H9 (cell line): ENCODE measurements at regions not wholly inside any gene's neighbourhood (a gene's known extent, or its start where the extent isn't known, plus 50 kb on each side); places are given as distances from the start of the nearest gene placed in this dataset.

Experiments used
- DNase-seq: peaks from one replicate; pipeline ENCODE4 v3.0.0-alpha.2; 2017
- H2AFZ ChIP-seq: one replicate; pipeline ENCODE4 v1.6.1; 2013; ENCODE audit warnings: mild to moderate bottlenecking, low read length, control low read depth, moderate library complexity
- H2AK5ac ChIP-seq: 2 replicates; pipeline ENCODE4 v1.6.1; 2013; ENCODE audit warnings: low read length, control low read depth, mixed read lengths; ENCODE audit not compliant: insufficient read length
- H2BK120ac ChIP-seq: one replicate; pipeline ENCODE4 v1.6.1; 2013; ENCODE audit warnings: low read depth, mild to moderate bottlenecking, low read length, control low read depth, inconsistent platforms; ENCODE audit not compliant: poor library complexity, severe bottlenecking
- H2BK12ac ChIP-seq: 2 replicates; pipeline ENCODE4 v1.6.1; 2013; ENCODE audit warnings: low read length, control low read depth, mixed read lengths, low read depth; ENCODE audit not compliant: insufficient read length
- H2BK15ac ChIP-seq: 2 replicates; pipeline ENCODE4 v1.6.1; 2013; ENCODE audit warnings: low read depth, low read length, control low read depth
- H2BK20ac ChIP-seq: one replicate; pipeline ENCODE4 v1.6.1; 2013; ENCODE audit warnings: low read depth, mild to moderate bottlenecking, low read length, control low read depth, inconsistent platforms; ENCODE audit not compliant: poor library complexity, severe bottlenecking
- H2BK5ac ChIP-seq: 2 replicates; pipeline ENCODE4 v1.6.1; 2013; ENCODE audit warnings: low read length, control low read depth, mixed read lengths; ENCODE audit not compliant: insufficient read length
- H3K14ac ChIP-seq: 2 replicates; pipeline ENCODE4 v1.6.1; 2013; ENCODE audit warnings: low read length, control low read depth; ENCODE audit not compliant: insufficient read depth
- H3K18ac ChIP-seq: 2 replicates; pipeline ENCODE4 v1.6.1; 2013; ENCODE audit warnings: low read depth, mild to moderate bottlenecking, mixed read lengths, low read length, control low read depth; ENCODE audit not compliant: insufficient read length
- H3K23ac ChIP-seq: 2 replicates; pipeline ENCODE4 v1.6.1; 2013; ENCODE audit warnings: low read length, control low read depth, mixed read lengths, low read depth; ENCODE audit not compliant: insufficient read length
- H3K23me2 ChIP-seq: 2 replicates; pipeline ENCODE4 v1.6.1; 2013; ENCODE audit warnings: low read depth, mild to moderate bottlenecking, mixed read lengths, low read length, control low read depth; ENCODE audit not compliant: insufficient read length, poor library complexity, severe bottlenecking
- H3K27ac ChIP-seq: 2 replicates; pipeline ENCODE4 v1.5.1; 2013; ENCODE audit warnings: low read length, control low read depth, mixed read lengths, low read depth; ENCODE audit not compliant: insufficient read length
- H3K27me3 ChIP-seq: 2 replicates; pipeline ENCODE4 v1.6.1; 2013; ENCODE audit warnings: low read length, control low read depth, inconsistent platforms; ENCODE audit not compliant: insufficient read depth
- H3K4ac ChIP-seq: 2 replicates; pipeline ENCODE4 v1.6.1; 2013; ENCODE audit warnings: low read depth, mild to moderate bottlenecking, control low read depth, inconsistent platforms, low read length, moderate library complexity
- H3K4me1 ChIP-seq: 2 replicates; pipeline ENCODE4 v1.6.1; 2013; ENCODE audit warnings: low read length, control low read depth, inconsistent platforms; ENCODE audit not compliant: insufficient read depth
- H3K4me2 ChIP-seq: 2 replicates; pipeline ENCODE4 v1.6.1; 2013; ENCODE audit warnings: low read length, control low read depth, mixed read lengths; ENCODE audit not compliant: insufficient read length, insufficient read depth
- H3K56ac ChIP-seq: 2 replicates; pipeline ENCODE4 v1.6.1; 2013; ENCODE audit warnings: low read depth, mild to moderate bottlenecking, mixed read lengths, low read length, control low read depth; ENCODE audit not compliant: insufficient read length
- H3K79me1 ChIP-seq: 2 replicates; pipeline ENCODE4 v1.6.1; 2013; ENCODE audit warnings: low read depth, mild to moderate bottlenecking, moderate library complexity, low read length, control low read depth, inconsistent platforms; ENCODE audit not compliant: insufficient read depth, poor library complexity, severe bottlenecking
- H3K79me2 ChIP-seq: 2 replicates; pipeline ENCODE4 v1.6.1; 2013; ENCODE audit warnings: low read length, control low read depth, inconsistent platforms; ENCODE audit not compliant: insufficient read depth
- H3K9ac ChIP-seq: 2 replicates; pipeline ENCODE4 v1.6.1; 2013; ENCODE audit warnings: low read length, control low read depth, mixed read lengths; ENCODE audit not compliant: insufficient read length; ENCODE audit errors: extremely low read depth
- H3K9me3 ChIP-seq: one replicate; pipeline ENCODE4 v1.6.1; 2013; ENCODE audit warnings: low read depth, low read length, inconsistent platforms; ENCODE audit not compliant: control insufficient read depth
- H3T11ph ChIP-seq: one replicate; pipeline ENCODE4 v1.6.1; 2013; ENCODE audit warnings: mild to moderate bottlenecking, low read length, control low read depth, inconsistent platforms
- H4K20me1 ChIP-seq: one replicate; pipeline ENCODE4 v1.6.1; 2013; ENCODE audit not compliant: control insufficient read depth, insufficient read length, insufficient read depth
- H4K5ac ChIP-seq: 2 replicates; pipeline ENCODE4 v1.6.1; 2013; ENCODE audit warnings: low read depth, mild to moderate bottlenecking, mixed read lengths, low read length, control low read depth; ENCODE audit not compliant: insufficient read length
- H4K8ac ChIP-seq: replicated peaks from 2 replicates; pipeline ENCODE4 v1.6.1; 2013; ENCODE audit warnings: low read length, control low read depth, mixed read lengths, low read depth; ENCODE audit not compliant: insufficient read length
- H4K91ac ChIP-seq: 2 replicates; pipeline ENCODE4 v1.6.1; 2013; ENCODE audit warnings: low read depth, mild to moderate bottlenecking, moderate library complexity, mixed read lengths, low read length, control low read depth; ENCODE audit not compliant: insufficient read length
- H3K27ac Mint-ChIP-seq, 3 experiments: 2 replicates in 2 of 3; 3 replicates in 1 of 3; pipeline ENCODE4 v1.8.0; 2020 to 2021; ENCODE audit warnings: mixed read lengths in 3 of 3, mild to moderate bottlenecking in 1 of 3, moderate library complexity in 1 of 3
- H3K27me3 Mint-ChIP-seq: 2 replicates; pipeline ENCODE4 v1.8.0; 2021; ENCODE audit warnings: low read depth, mild to moderate bottlenecking, moderate library complexity, mixed read lengths
- H3K36me3 Mint-ChIP-seq, 3 experiments: 2 replicates in 2 of 3; 3 replicates in 1 of 3; pipeline ENCODE4 v1.8.0; 2020 to 2021; ENCODE audit warnings: low read depth in 3 of 3, mixed read lengths in 3 of 3; ENCODE audit not compliant: insufficient read depth in 1 of 3
- H3K4me1 Mint-ChIP-seq, 2 experiments: 2 replicates each; pipeline ENCODE4 v1.8.0; 2020; ENCODE audit warnings: mixed read lengths in 2 of 2
- H3K4me3 Mint-ChIP-seq, 2 experiments: 2 replicates in 1 of 2; 3 replicates in 1 of 2; pipeline ENCODE4 v1.8.0; 2020 to 2021; ENCODE audit warnings: mild to moderate bottlenecking in 2 of 2, mixed read lengths in 2 of 2, moderate library complexity in 1 of 2
- H3K9me3 Mint-ChIP-seq, 2 experiments: 2 replicates in 1 of 2; 3 replicates in 1 of 2; pipeline ENCODE4 v1.8.0; 2020; ENCODE audit warnings: mild to moderate bottlenecking in 2 of 2, mixed read lengths in 2 of 2, moderate library complexity in 1 of 2
- WGBS: extraction: QIAGEN DNeasy Blood & Tissue Kit; methylation state at CpG from one replicate; pipeline ENCODE4 v1.1.7; 2013; ENCODE audit warnings: missing lambda C conversion rate, low lambda C conversion rate, mixed read lengths; ENCODE audit not compliant: insufficient read length; ENCODE audit errors: extremely low coverage; 5-methylcytosine and 5-hydroxymethylcytosine counted together
- TF ChIP-seq, protein P1 (sequence below): fragments of 200-600 bp; sonication (generic); conservative IDR thresholded peaks from 3 replicates; pipeline ENCODE4 v1.8.0; 2021; ENCODE audit warnings: antibody characterized with exemption, mild to moderate bottlenecking

DNA sequence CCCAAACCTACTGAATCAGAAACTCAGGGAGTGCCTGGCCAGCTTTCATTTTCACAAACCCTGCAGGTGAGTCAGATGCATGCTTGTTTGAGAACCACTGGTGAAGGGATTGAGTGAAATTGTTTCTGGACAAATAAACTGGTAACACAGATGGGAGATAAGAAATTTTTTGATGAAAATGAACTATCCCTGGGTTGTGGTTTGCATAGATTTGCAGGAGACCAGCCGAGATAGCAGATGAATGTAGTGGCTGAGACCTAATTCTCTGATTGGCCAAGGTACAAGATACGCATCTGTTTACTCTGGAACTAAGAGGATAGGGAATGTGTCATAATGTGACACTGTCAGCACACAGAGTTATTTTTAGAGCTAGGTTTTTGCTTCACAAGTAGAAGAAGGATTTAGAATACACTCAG, 117.8 kb upstream of the NOCT start:
- no peak overlapping the region for H4K91ac ChIP-seq
- no peaks in the 10 kb centered on the region for H3K23me2 ChIP-seq
- H3K4ac ChIP-seq = no peak overlapping the region
- no peak overlapping the region for H3K9ac ChIP-seq
- no peaks in the 10 kb centered on the region for H4K20me1 ChIP-seq
- no peaks in the 10 kb centered on the region for H3K79me2 ChIP-seq
- H2BK15ac ChIP-seq = no peak overlapping the region
- no peaks in the 10 kb centered on the region for H3K4me1 ChIP-seq
- no peaks in the 10 kb centered on the region for H3K27me3 ChIP-seq
- H2AFZ ChIP-seq = no peak overlapping the region
- no peaks in the 10 kb centered on the region for H3K79me1 ChIP-seq
- no peak overlapping the region for H2BK12ac ChIP-seq
- no peak overlapping the region for H4K5ac ChIP-seq
- no peak overlapping the region for H3K14ac ChIP-seq
- no peak overlapping the region for H4K8ac ChIP-seq
- Mint-ChIP-seq H3K4me3 (no peak overlapping the region), H3K36me3 (no peaks in the 10 kb centered on the region; a peak in 1 of 7 replicates), H3K27me3 (no peaks in the 10 kb centered on the region), H3K9me3 (no peaks in the 10 kb centered on the region), H3K27ac (no peak overlapping the region), H3K4me1 (no peaks in the 10 kb centered on the region)
- no peak overlapping the region for H3K56ac ChIP-seq
- H3K18ac ChIP-seq = no peak overlapping the region
- H2AK5ac ChIP-seq = no peak overlapping the region
- DNase-seq = no peak
- no peak overlapping the region for H3K23ac ChIP-seq
- no peak overlapping the region for H2BK20ac ChIP-seq
- no peak overlapping the region for H3K4me2 ChIP-seq
- no CpG with 5 or more reads among the region's 2 CpGs for WGBS
- H3K27ac ChIP-seq = no peak overlapping the region
- no peak overlapping the region for H3T11ph ChIP-seq
- no peaks in the 10 kb centered on the region for H3K9me3 ChIP-seq
- H2BK120ac ChIP-seq = no peak overlapping the region
- TF ChIP-seq, protein P1, sequence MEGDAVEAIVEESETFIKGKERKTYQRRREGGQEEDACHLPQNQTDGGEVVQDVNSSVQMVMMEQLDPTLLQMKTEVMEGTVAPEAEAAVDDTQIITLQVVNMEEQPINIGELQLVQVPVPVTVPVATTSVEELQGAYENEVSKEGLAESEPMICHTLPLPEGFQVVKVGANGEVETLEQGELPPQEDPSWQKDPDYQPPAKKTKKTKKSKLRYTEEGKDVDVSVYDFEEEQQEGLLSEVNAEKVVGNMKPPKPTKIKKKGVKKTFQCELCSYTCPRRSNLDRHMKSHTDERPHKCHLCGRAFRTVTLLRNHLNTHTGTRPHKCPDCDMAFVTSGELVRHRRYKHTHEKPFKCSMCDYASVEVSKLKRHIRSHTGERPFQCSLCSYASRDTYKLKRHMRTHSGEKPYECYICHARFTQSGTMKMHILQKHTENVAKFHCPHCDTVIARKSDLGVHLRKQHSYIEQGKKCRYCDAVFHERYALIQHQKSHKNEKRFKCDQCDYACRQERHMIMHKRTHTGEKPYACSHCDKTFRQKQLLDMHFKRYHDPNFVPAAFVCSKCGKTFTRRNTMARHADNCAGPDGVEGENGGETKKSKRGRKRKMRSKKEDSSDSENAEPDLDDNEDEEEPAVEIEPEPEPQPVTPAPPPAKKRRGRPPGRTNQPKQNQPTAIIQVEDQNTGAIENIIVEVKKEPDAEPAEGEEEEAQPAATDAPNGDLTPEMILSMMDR = no peak
- H2BK5ac ChIP-seq = no peak overlapping the region
